Heart right ventricle (tissue), 16 donors: ENCODE measurements at regions not wholly inside any gene's neighbourhood (a gene's known extent, or its start where the extent isn't known, plus 50 kb on each side); places are given as distances from the start of the nearest gene placed in this dataset.

Experiments
- ATAC-seq, 8 donors: fragments of 200-7000 bp; cut with Tn5 transposase; one replicate each; pipeline ENCODE4 v1.9.1; 2020; ENCODE audit warnings: mild to moderate bottlenecking in 8 of 8, moderate library complexity in 8 of 8, moderate number of reproducible peaks in 1 of 8
- DNase-seq, 2 donors: peaks; one replicate each; pipeline ENCODE4 v3.0.0-alpha.2; 2020
- H3K27ac ChIP-seq, 10 donors: fragments of 200-600 bp; sonication (generic) in 2 of 10; one replicate each; pipeline versions ENCODE4 v1.5.0 to v1.8.0; 2020 to 2022; ENCODE audit warnings: mild to moderate bottlenecking in 3 of 10
- H3K27me3 ChIP-seq, 7 donors: fragments of 200-600 bp; one replicate each; pipeline ENCODE4 v1.8.0; 2021 to 2022; ENCODE audit warnings: mild to moderate bottlenecking in 2 of 7
- H3K36me3 ChIP-seq, 9 donors: fragments of 200-600 bp; sonication (generic) in 1 of 9; one replicate each; pipeline versions ENCODE4 v1.5.0 to v1.8.0; 2020 to 2022; ENCODE audit warnings: mild to moderate bottlenecking in 2 of 9
- H3K4me1 ChIP-seq, 9 donors: fragments of 200-600 bp; sonication (generic) in 1 of 9; one replicate each; pipeline versions ENCODE4 v1.5.0 to v1.8.0; 2020 to 2022; ENCODE audit warnings: mild to moderate bottlenecking in 4 of 9
- H3K4me3 ChIP-seq, 10 donors: fragments of 200-600 bp; sonication (generic) in 2 of 10; one replicate each; pipeline versions ENCODE4 v1.5.0 to v1.8.0; 2020 to 2022; ENCODE audit warnings: mild to moderate bottlenecking in 7 of 10, moderate library complexity in 2 of 10
- H3K9me3 ChIP-seq, 11 donors: fragments of 200-600 bp in 10 of 11; sonication (generic) in 2 of 11; one replicate each; pipeline versions ENCODE4 v1.5.0 to v1.8.0; 2013 to 2022; ENCODE audit warnings: mild to moderate bottlenecking in 2 of 11, control low read depth in 1 of 11, moderate library complexity in 1 of 11
- CTCF ChIP-seq, 9 donors: fragments of 200-600 bp; sonication (generic) in 2 of 9; IDR thresholded peaks; one replicate each; pipeline versions ENCODE4 v1.5.0 to v1.8.0; 2021 to 2022; ENCODE audit warnings: antibody characterized with exemption in 9 of 9, mild to moderate bottlenecking in 5 of 9, moderate library complexity in 1 of 9
- WGBS, 2 donors: extraction: QIAGEN DNeasy Blood & Tissue Kit; methylation state at CpG; one replicate each; pipeline ENCODE4 v1.1.7; 2013; ENCODE audit warnings: inconsistent platforms in 1 of 2; 5-methylcytosine and 5-hydroxymethylcytosine counted together
- intact Hi-C, 10 donors: fragments of 100-400 bp; cut with DNase I; formaldehyde crosslinking; loops; one replicate each; pipeline versions ENCODE4 v1.11.1 to v1.14.2; 2022
- donor health status: Arrhythmogenic right ventricular cardiomyopathy.
- donor health status: ischemic (EF 13 %, LVEDD 7.1; RV severe dilation, severe dysfunction).
- donor health status: healthy with polysubstance abuse.
- donor health status: DM: no; HTN: yes; CAD: no.
- donor health status: DM: no; HTN: no; CAD: no.
- donor health status: ischemic (EF 25% LVEDD 6.9; RV normal size, moderate dysfunction).
- donor health status: ischemic (EF 25% LVEDD 5.7; RV mildly dilated, moderate dysfunction).
- donor health status: healthy.
- donor health status: DM: yes; HTN: yes; CAD: no.
- donor health status: Ischemic cardiomyopathy.
- donor health status: ischemic (EF 35%, LVEDD 5.7; RV mildly dilated, moderate dysfunction).
- donor health status: nonischemic (EF 11% LVEDD 7.7; RV severe dilation, severe dysfunction).
- donor health status: DM: yes; HTN: yes; CAD: no.
- donor health status: PGD.
- donor health status: ischemic (EF 29% LVEDD 5.4; RV normal size, mild dysfunction).
- donor health status: nonischemic (EF 23%, LVEDD 6.1; RV moderate dilation, normal function).

GRCh38 chr5:103427326-103427725 is 135.3 kb downstream of the NUDT12 start:
- H3K9me3 ChIP-seq: no peaks in the 10 kb centered on the region
- H3K36me3 ChIP-seq: no peaks in the 10 kb centered on the region
- peak in 3 of 8 donors; percentile 39 to 85 (median 42) for ATAC-seq
- H3K27me3 ChIP-seq: no peaks in the 10 kb centered on the region
- TF ChIP-seq CTCF (IDR thresholded peaks at IDR 0.05): no peak
- H3K27ac ChIP-seq: no peak overlapping the region
- 40 to 51% methylated on average over 3 of the region's 3 CpGs for WGBS, 2 donors
- intact Hi-C loops: no loop called here
- peaks cover 0 to 9% (median 0%) of the 10 kb centered on the region in 9 donors for H3K4me1 ChIP-seq
- DNase-seq: no peak
- no peak overlapping the region for H3K4me3 ChIP-seq

- ATAC-seq (no peak), DNase-seq (no peak)
- intact Hi-C loops: no loop called here
- Histone ChIP-seq H3K27ac (no peak overlapping the region), H3K27me3 (no peaks in the 10 kb centered on the region), H3K9me3 (no peaks in the 10 kb centered on the region), H3K36me3 (no peaks in the 10 kb centered on the region), H3K4me1 (peaks cover 0 to 9% (median 0%) of the 10 kb centered on the region in 9 donors), H3K4me3 (no peak overlapping the region)
- WGBS, 2 donors: 64 to 79% methylated on average over 3 of the region's 3 CpGs
- TF ChIP-seq CTCF (IDR thresholded peaks at IDR 0.05): no peak
Observed at GRCh38 chr5:103425686-103426454, 136.7 kb downstream of the NUDT12 start.

GRCh38 chr5:103424453-103425205 is 138.0 kb downstream of the NUDT12 start:
- 78 to 81% methylated on average over 5 of the region's 5 CpGs for WGBS, 2 donors
- Histone ChIP-seq H3K4me3 (no peak overlapping the region), H3K27ac (no peak overlapping the region), H3K27me3 (no peaks in the 10 kb centered on the region), H3K36me3 (no peaks in the 10 kb centered on the region), H3K9me3 (no peaks in the 10 kb centered on the region), H3K4me1 (peaks cover 0 to 9% (median 0%) of the 10 kb centered on the region in 9 donors)
- no peak for DNase-seq
- intact Hi-C loops: no loop called here
- ATAC-seq: peak in 1 of 8 donors; percentile 37
- no peak for TF ChIP-seq CTCF (IDR thresholded peaks at IDR 0.05)

- TF ChIP-seq CTCF (IDR thresholded peaks at IDR 0.05): no peak
- intact Hi-C loops: no loop called here
- Histone ChIP-seq H3K36me3 (no peaks in the 10 kb centered on the region), H3K27ac (no peak overlapping the region), H3K9me3 (no peaks in the 10 kb centered on the region), H3K4me3 (no peak overlapping the region), H3K4me1 (peaks cover 0 to 9% (median 0%) of the 10 kb centered on the region in 9 donors), H3K27me3 (no peaks in the 10 kb centered on the region)
- DNase-seq (no peak), ATAC-seq (no peak)
- WGBS, 2 donors: 40 to 49% methylated on average over 2 of the region's 2 CpGs
Observed at GRCh38 chr5:103424026-103424425, 138.6 kb downstream of the NUDT12 start.
